PC-3 (cell line): ENCODE measurements at regions not wholly inside any gene's neighbourhood (a gene's known extent, or its start where the extent isn't known, plus 50 kb on each side); places are given as distances from the start of the nearest gene placed in this dataset.

Experiments
- ATAC-seq: fragments of 200-7000 bp; cut with Tn5 transposase; 2 replicates; pipeline ENCODE4 v1.9.1; 2020; ENCODE audit warnings: mild to moderate bottlenecking, moderate library complexity
- BruUV-seq: library from RNA; stranded (reverse); fragments of 400-500 nt; replicated peaks from 2 replicates; lab custom pipeline; 2021; lab: Mats Ljungman, UMichigan
- CTCF ChIA-PET: fragments of 300-600 bp; sonication (Branson Sonifier 250); formaldehyde crosslinking; loops from one replicate; lab custom pipeline; 2022; ENCODE audit warnings: antibody characterized with exemption; lab: Charles Lee
- POLR2A ChIA-PET: fragments of 300-600 bp; sonication (Branson Sonifier 250); formaldehyde crosslinking; loops from one replicate; lab custom pipeline; 2022; ENCODE audit warnings: antibody characterized with exemption; ENCODE audit not compliant: unreplicated experiment; lab: Charles Lee
- DNase-seq: peaks from one replicate; pipeline ENCODE4 v3.0.0-alpha.2; 2015
- H2AFZ ChIP-seq: fragments of 300-600 bp; sonication (generic); 2 replicates; pipeline ENCODE4 v1.6.0; 2016; ENCODE audit warnings: antibody characterized with exemption, low read length
- H3F3A ChIP-seq: fragments of 300-600 bp; sonication (generic); one replicate; pipeline ENCODE4 v1.6.0; 2017; ENCODE audit warnings: antibody characterized with exemption, low read length, control low read depth, mild to moderate bottlenecking; ENCODE audit not compliant: unreplicated experiment
- H3K27ac ChIP-seq: fragments of 300-600 bp; sonication (generic); 2 replicates; pipeline ENCODE4 v1.5.1; 2016; ENCODE audit warnings: mild to moderate bottlenecking, low read length
- H3K27me3 ChIP-seq: fragments of 300-600 bp; sonication (generic); 2 replicates; pipeline ENCODE4 v1.6.1; 2016; ENCODE audit warnings: low read length, mixed read lengths
- H3K36me3 ChIP-seq: fragments of 300-600 bp; sonication (generic); 2 replicates; pipeline ENCODE4 v1.6.1; 2016; ENCODE audit warnings: low read depth, mixed run types, low read length, mixed read lengths
- H3K4me1 ChIP-seq: fragments of 300-600 bp; sonication (generic); 2 replicates; pipeline ENCODE4 v1.5.1; 2016; ENCODE audit warnings: low read length; ENCODE audit not compliant: insufficient read depth
- H3K4me2 ChIP-seq: fragments of 300-600 bp; sonication (generic); 2 replicates; pipeline ENCODE4 v1.6.0; 2016; ENCODE audit warnings: low read length
- H3K4me3 ChIP-seq: fragments of 300-600 bp; sonication (generic); 2 replicates; pipeline ENCODE4 v1.5.1; 2016; ENCODE audit warnings: mild to moderate bottlenecking, low read length, mixed read lengths
- H3K79me2 ChIP-seq: fragments of 300-600 bp; sonication (generic); 2 replicates; pipeline ENCODE4 v1.6.1; 2017; ENCODE audit warnings: low read length, mixed read lengths
- H3K9ac ChIP-seq: fragments of 300-600 bp; sonication (generic); 2 replicates; pipeline ENCODE4 v1.6.0; 2016; ENCODE audit warnings: mild to moderate bottlenecking, low read length
- H3K9me2 ChIP-seq: fragments of 300-600 bp; sonication (generic); replicated peaks from 2 replicates; pipeline ENCODE4 v1.6.1; 2016; ENCODE audit warnings: mixed run types, low read length, mixed read lengths
- H3K9me3 ChIP-seq: fragments of 300-600 bp; sonication (generic); 2 replicates; pipeline ENCODE4 v1.6.1; 2016; ENCODE audit warnings: low read length, mixed read lengths
- H4K20me1 ChIP-seq: fragments of 300-600 bp; sonication (generic); 2 replicates; pipeline ENCODE4 v1.6.1; 2016; ENCODE audit warnings: low read length, mixed read lengths
- EZH2 ChIP-seq: fragments of 300-600 bp; sonication (generic); IDR thresholded peaks from one replicate; pipeline ENCODE4 v1.6.1; 2017; ENCODE audit warnings: antibody characterized with exemption, mild to moderate bottlenecking, low read length; ENCODE audit not compliant: unreplicated experiment
- EZH2phosphoT487 ChIP-seq: fragments of 300-600 bp; sonication (generic); IDR thresholded peaks from 2 replicates; pipeline ENCODE4 v1.6.1; 2018; ENCODE audit warnings: mild to moderate bottlenecking, antibody characterized with exemption, low read length, borderline replicate concordance
- intact Hi-C: fragments of 100-400 bp; cut with micrococcal nuclease; formaldehyde crosslinking; loops from 2 replicates; pipeline ENCODE4 v1.9.0; 2023
- TF ChIP-seq, protein P1 (sequence below): fragments of 300-600 bp; sonication (generic); conservative IDR thresholded peaks from 2 replicates; pipeline ENCODE4 v1.5.1; 2017; ENCODE audit warnings: antibody characterized with exemption, low read depth, mild to moderate bottlenecking, low read length

DNA sequence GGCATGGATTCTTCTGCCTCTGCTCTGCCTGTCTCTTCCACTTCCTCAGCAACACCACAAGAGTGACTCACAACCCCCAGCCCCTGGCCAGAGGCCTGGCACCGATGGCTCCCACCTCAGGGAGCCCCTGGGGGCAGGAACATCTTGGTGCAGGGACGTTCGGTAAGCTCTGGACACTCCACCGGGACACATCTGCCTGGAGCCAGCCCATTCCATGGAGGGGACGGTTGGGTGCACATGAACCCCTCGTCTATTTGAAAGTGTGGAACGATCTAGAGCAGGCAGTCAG is 246.5 kb downstream of the ERMARD start:
- TF ChIP-seq EZH2phosphoT487 (no peak), EZH2 (no peak)
- TF ChIP-seq, protein P1, sequence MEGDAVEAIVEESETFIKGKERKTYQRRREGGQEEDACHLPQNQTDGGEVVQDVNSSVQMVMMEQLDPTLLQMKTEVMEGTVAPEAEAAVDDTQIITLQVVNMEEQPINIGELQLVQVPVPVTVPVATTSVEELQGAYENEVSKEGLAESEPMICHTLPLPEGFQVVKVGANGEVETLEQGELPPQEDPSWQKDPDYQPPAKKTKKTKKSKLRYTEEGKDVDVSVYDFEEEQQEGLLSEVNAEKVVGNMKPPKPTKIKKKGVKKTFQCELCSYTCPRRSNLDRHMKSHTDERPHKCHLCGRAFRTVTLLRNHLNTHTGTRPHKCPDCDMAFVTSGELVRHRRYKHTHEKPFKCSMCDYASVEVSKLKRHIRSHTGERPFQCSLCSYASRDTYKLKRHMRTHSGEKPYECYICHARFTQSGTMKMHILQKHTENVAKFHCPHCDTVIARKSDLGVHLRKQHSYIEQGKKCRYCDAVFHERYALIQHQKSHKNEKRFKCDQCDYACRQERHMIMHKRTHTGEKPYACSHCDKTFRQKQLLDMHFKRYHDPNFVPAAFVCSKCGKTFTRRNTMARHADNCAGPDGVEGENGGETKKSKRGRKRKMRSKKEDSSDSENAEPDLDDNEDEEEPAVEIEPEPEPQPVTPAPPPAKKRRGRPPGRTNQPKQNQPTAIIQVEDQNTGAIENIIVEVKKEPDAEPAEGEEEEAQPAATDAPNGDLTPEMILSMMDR, result no peak
- Histone ChIP-seq H3K9me3 (no peaks in the 10 kb centered on the region), H3K9ac (no peak overlapping the region), H3K4me2 (no peak overlapping the region), H3K4me3 (no peak overlapping the region), H3K79me2 (no peaks in the 10 kb centered on the region), H3K36me3 (no peaks in the 10 kb centered on the region), H4K20me1 (no peaks in the 10 kb centered on the region), H3K4me1 (no peaks in the 10 kb centered on the region), H3K27ac (no peak overlapping the region), H2AFZ (no peak overlapping the region), H3F3A (no peaks in the 10 kb centered on the region), H3K27me3 (no peaks in the 10 kb centered on the region), H3K9me2 (no peaks in the 10 kb centered on the region)
- no peak for DNase-seq
- intact Hi-C loops, result no loop called here
- ChIA-PET CTCF (no interaction called here), POLR2A (no interaction called here)
- ATAC-seq, result no peak
- no TSS peak for BruUV-seq

DNA sequence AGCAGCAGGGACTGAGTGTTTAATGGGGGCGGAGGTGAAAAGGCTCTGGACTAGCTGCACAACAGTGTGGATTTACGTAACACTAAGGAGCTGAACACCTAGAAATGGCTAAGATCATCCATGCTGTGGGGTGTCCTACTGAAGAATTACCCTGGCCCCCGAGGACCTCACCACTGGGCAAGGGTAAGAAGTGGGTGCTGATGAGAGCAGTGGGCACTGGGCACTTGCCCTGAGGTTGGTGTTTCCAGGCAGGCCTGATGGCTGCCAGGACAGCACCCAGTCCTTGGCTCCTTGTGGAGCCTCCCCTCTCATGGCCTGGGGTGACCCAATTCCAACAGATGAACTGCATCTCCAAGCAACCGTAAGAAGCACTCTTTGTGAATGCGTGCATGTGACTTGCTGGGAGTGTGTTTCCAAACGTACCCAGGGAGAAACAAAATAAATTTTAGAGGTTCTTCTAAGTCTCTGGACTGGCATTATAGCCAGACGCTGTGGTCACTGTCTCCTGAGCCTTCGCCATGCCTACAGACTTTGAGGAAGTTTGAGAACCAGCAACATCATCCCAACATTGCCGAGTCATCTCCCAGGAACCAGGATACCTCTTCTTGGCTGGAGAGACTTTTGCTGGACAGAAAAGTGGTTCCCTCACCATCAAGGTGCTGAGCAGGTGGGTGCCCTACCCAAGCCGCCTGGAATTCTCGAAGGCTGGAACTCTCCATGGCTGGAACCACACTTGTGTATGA is 245.9 kb downstream of the ERMARD start:
- Histone ChIP-seq H3K27ac (no peak overlapping the region), H3K9ac (no peak overlapping the region), H3K9me3 (no peaks in the 10 kb centered on the region), H2AFZ (no peak overlapping the region), H3K79me2 (no peaks in the 10 kb centered on the region), H4K20me1 (no peaks in the 10 kb centered on the region), H3K27me3 (no peaks in the 10 kb centered on the region), H3K36me3 (no peaks in the 10 kb centered on the region), H3K4me1 (no peaks in the 10 kb centered on the region), H3K4me2 (no peak overlapping the region), H3K9me2 (no peaks in the 10 kb centered on the region), H3F3A (no peaks in the 10 kb centered on the region), H3K4me3 (no peak overlapping the region)
- ChIA-PET POLR2A (no interaction called here), CTCF (no interaction called here)
- intact Hi-C loops, result no loop called here
- DNase-seq (no peak), ATAC-seq (no peak)
- TF ChIP-seq EZH2 (no peak), EZH2phosphoT487 (no peak)
- TF ChIP-seq, protein P1, result no peak
- no TSS peak for BruUV-seq

DNA sequence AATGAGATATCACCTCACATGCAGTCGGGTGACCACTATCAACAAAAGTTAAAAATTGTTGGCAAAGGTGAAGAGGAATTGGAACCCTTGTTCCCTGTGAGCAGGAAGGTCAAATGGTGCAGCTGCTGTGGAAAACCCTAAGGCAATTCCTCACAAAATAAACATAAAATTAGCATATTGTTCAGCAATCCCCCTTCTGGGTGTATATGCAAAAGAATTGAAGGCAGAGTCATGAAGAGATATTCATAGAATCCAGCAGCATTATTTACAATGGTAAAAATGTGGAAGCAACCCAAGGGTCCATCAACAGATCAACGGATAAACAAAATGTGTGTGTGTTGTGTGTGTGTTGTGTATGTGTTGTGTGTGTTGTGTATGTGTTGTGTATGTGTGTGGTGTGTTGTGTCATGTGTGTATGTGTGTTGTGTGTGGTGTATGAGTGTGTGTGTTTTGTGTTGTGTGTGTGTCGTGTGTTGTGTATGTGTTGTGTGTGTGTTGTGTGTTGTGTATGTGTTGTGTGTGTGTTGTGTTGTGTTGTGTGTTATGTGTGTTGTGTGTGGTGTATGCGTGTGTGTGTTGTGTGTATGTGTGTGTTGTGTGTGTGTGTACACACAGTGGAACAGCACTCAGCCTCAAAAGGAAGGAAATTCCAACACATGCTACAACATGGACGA is 245.1 kb downstream of the ERMARD start:
- no peak overlapping the region for H3K4me2 ChIP-seq
- H3K27ac ChIP-seq, result no peak overlapping the region
- no peak overlapping the region for H3K4me3 ChIP-seq
- no peaks in the 10 kb centered on the region for H4K20me1 ChIP-seq
- no TSS peak for BruUV-seq
- H3K9me2 ChIP-seq, result no peaks in the 10 kb centered on the region
- CTCF ChIA-PET, result no interaction called here
- H3K9ac ChIP-seq, result no peak overlapping the region
- no peaks in the 10 kb centered on the region for H3K79me2 ChIP-seq
- H3K27me3 ChIP-seq, result no peaks in the 10 kb centered on the region
- no peak for TF ChIP-seq EZH2
- TF ChIP-seq EZH2phosphoT487, result no peak
- TF ChIP-seq, protein P1, result no peak
- POLR2A ChIA-PET, result no interaction called here
- intact Hi-C loops, result no loop called here
- DNase-seq (no peak), ATAC-seq (no peak)
- H2AFZ ChIP-seq, result no peak overlapping the region
- no peaks in the 10 kb centered on the region for H3K4me1 ChIP-seq
- H3K9me3 ChIP-seq, result no peaks in the 10 kb centered on the region
- no peaks in the 10 kb centered on the region for H3F3A ChIP-seq
- H3K36me3 ChIP-seq, result no peaks in the 10 kb centered on the region
